DND-41 (cell line): ENCODE measurements at regions not wholly inside any gene's neighbourhood (a gene's known extent, or its start where the extent isn't known, plus 50 kb on each side); places are given as distances from the start of the nearest gene placed in this dataset.

ENCODE experiments used
- ATAC-seq: fragments of 200-7000 bp; cut with Tn5 transposase; 3 replicates; pipeline ENCODE4 v1.9.1; 2021; ENCODE audit warnings: low read depth; ENCODE audit not compliant: insufficient read depth
- DNase-seq: peaks from one replicate; pipeline ENCODE4 v3.0.0-alpha.2; 2020
- H2AFZ ChIP-seq: 2 replicates; pipeline ENCODE4 v1.6.0; 2012; ENCODE audit warnings: low read depth, low read length
- H3K27ac ChIP-seq: 2 replicates; pipeline ENCODE4 v1.5.1; 2012; ENCODE audit warnings: low read length, inconsistent platforms
- H3K27me3 ChIP-seq: fragments of 200-600 bp; sonication (generic); 2 replicates; pipeline ENCODE4 v1.6.0; 2012; ENCODE audit warnings: low read length, mild to moderate bottlenecking, inconsistent platforms; ENCODE audit not compliant: insufficient read depth, poor library complexity
- H3K36me3 ChIP-seq: 2 replicates; pipeline ENCODE4 v1.5.1; 2012; ENCODE audit warnings: low read length, inconsistent platforms; ENCODE audit not compliant: insufficient read depth
- H3K4me1 ChIP-seq: 2 replicates; pipeline ENCODE4 v1.5.1; 2012; ENCODE audit warnings: mild to moderate bottlenecking, low read length; ENCODE audit not compliant: insufficient read depth
- H3K4me2 ChIP-seq: 2 replicates; pipeline ENCODE4 v1.6.0; 2012; ENCODE audit warnings: mild to moderate bottlenecking, moderate library complexity, low read length, inconsistent platforms; ENCODE audit not compliant: insufficient read depth
- H3K4me3 ChIP-seq, 2 experiments: fragments of 200-600 bp in 1 of 2; shearing (Covaris generic) in 1 of 2; 2 replicates each; pipeline ENCODE4 v1.5.1; 2012 to 2016; ENCODE audit warnings: inconsistent platforms in 2 of 2, low read length in 2 of 2, mild to moderate bottlenecking in 2 of 2, low read depth in 1 of 2, moderate library complexity in 1 of 2
- H3K79me2 ChIP-seq: 2 replicates; pipeline ENCODE4 v1.6.0; 2012; ENCODE audit warnings: low read length, inconsistent platforms; ENCODE audit not compliant: insufficient read depth
- H3K9ac ChIP-seq: 2 replicates; pipeline ENCODE4 v1.6.0; 2012; ENCODE audit warnings: low read depth, mild to moderate bottlenecking, inconsistent platforms, low read length, moderate library complexity
- H3K9me3 ChIP-seq: 2 replicates; pipeline ENCODE4 v1.5.1; 2012; ENCODE audit warnings: low read length, moderate library complexity, mild to moderate bottlenecking, inconsistent platforms; ENCODE audit not compliant: insufficient read depth, severe bottlenecking
- H4K20me1 ChIP-seq: 2 replicates; pipeline ENCODE4 v1.6.0; 2012; ENCODE audit warnings: low read length; ENCODE audit not compliant: insufficient read depth
- EZH2 ChIP-seq: IDR thresholded peaks from 3 replicates; pipeline ENCODE4 v1.6.1; 2012; ENCODE audit warnings: borderline replicate concordance, low read depth, mild to moderate bottlenecking, moderate library complexity, low read length, inconsistent platforms; ENCODE audit not compliant: severe bottlenecking
- TF ChIP-seq, protein P1 (sequence below): IDR thresholded peaks from 2 replicates; pipeline ENCODE4 v1.5.1; 2012; ENCODE audit warnings: borderline replicate concordance, low read length, moderate library complexity, mild to moderate bottlenecking; ENCODE audit not compliant: poor library complexity, severe bottlenecking; ENCODE audit errors: extremely low read depth

DNA sequence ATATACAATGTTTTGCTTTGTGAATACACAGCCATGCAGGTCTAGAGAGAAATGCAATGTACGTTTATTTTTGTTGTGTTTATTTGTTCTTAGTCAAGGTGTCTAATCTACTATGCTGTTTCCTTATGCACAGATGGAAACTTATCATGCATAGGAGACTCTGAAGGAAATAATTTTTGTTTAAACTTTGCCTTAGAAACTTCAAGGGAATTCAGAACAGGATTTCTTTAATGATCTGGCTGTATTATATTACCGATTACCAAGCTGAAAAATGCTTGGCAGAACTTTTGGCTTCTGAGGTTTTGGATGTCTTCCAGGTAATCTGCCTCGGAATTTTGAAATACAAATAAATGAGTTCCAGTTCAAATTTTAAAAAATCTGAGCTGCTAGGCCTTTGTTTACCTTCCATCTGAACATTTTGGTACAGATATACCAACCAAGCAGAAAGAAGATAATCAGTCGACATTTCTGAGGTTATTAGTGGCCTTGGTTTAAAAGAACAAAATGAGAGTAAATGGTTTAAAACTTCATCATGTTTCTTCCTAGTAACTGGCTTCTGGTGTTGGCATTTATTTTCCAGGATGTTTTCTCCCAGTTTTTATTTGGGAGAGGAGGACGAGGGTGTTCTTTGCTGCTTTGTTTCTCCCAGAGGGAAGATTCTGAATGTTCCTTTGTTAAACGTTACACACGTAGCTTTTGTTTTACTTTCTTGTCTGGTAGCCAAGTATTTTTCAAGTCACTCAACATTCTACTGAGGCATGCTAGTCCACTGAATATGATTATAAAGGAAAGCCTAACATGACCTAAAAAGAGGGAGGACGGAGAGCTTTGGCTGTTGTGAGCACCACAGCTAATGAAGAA is 421.8 kb upstream of the TBL1XR1 start:
- no peak overlapping the region for H3K27ac ChIP-seq
- no peaks in the 10 kb centered on the region for H3K9me3 ChIP-seq
- H3K4me1 ChIP-seq: peaks cover 23% of the 10 kb centered on the region
- H3K4me2 ChIP-seq: no peak overlapping the region
- TF ChIP-seq EZH2: no peak
- TF ChIP-seq, protein P1, sequence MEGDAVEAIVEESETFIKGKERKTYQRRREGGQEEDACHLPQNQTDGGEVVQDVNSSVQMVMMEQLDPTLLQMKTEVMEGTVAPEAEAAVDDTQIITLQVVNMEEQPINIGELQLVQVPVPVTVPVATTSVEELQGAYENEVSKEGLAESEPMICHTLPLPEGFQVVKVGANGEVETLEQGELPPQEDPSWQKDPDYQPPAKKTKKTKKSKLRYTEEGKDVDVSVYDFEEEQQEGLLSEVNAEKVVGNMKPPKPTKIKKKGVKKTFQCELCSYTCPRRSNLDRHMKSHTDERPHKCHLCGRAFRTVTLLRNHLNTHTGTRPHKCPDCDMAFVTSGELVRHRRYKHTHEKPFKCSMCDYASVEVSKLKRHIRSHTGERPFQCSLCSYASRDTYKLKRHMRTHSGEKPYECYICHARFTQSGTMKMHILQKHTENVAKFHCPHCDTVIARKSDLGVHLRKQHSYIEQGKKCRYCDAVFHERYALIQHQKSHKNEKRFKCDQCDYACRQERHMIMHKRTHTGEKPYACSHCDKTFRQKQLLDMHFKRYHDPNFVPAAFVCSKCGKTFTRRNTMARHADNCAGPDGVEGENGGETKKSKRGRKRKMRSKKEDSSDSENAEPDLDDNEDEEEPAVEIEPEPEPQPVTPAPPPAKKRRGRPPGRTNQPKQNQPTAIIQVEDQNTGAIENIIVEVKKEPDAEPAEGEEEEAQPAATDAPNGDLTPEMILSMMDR: no peak
- H3K9ac ChIP-seq: no peak overlapping the region
- no peaks in the 10 kb centered on the region for H4K20me1 ChIP-seq
- no peak overlapping the region for H2AFZ ChIP-seq
- DNase-seq (no peak), ATAC-seq (no peak)
- H3K4me3 ChIP-seq: no peak overlapping the region
- no peaks in the 10 kb centered on the region for H3K27me3 ChIP-seq
- no peaks in the 10 kb centered on the region for H3K79me2 ChIP-seq
- no peaks in the 10 kb centered on the region for H3K36me3 ChIP-seq

DNA sequence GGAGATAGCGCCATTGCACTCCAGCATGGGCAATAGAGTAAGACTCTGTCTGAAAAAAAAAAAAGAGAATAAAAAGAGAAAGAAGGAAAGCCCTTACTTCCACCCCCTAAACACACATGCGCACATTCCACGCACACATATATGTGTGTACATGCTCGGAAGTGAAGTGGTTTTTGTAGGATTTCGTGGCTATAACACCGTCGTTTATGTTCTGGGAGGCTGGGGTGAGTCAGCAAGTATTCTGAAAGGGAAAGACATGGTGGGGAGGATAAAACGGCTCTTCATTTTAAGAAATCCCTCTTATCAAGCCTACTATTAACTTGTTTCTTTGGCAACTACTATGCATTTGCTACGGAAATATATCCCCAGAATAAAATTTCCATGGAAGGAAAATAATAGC is 422.8 kb upstream of the TBL1XR1 start:
- no peaks in the 10 kb centered on the region for H4K20me1 ChIP-seq
- no peak overlapping the region for H3K4me2 ChIP-seq
- H3K4me3 ChIP-seq: no peak overlapping the region
- no peaks in the 10 kb centered on the region for H3K36me3 ChIP-seq
- no peaks in the 10 kb centered on the region for H3K27me3 ChIP-seq
- no peak overlapping the region for H3K27ac ChIP-seq
- peaks cover 25% of the 10 kb centered on the region for H3K4me1 ChIP-seq
- ATAC-seq: no peak
- TF ChIP-seq EZH2: no peak
- TF ChIP-seq, protein P1: no peak
- H3K9me3 ChIP-seq: no peaks in the 10 kb centered on the region
- no peak overlapping the region for H2AFZ ChIP-seq
- no peak overlapping the region for H3K9ac ChIP-seq
- DNase-seq: no peak
- no peaks in the 10 kb centered on the region for H3K79me2 ChIP-seq

DNA sequence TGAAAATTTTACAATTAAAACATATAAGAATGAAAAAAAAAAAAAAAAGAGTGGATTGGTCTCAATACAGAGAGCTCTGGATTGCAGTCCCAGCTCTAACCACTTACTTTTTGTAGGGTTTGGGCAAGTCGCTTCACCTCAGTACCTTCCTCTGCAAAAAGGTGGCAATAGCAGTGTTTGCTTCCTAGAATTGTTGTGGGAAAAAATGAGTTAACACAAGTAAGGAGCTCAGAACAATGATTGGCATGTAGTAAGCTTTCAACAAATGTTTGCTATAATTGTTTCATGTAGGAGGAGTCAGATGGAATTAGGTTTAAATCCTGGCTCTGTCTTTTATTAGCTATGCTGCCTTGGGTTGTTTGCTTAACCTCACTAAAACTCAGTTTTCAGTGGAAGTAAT is 425.2 kb upstream of the TBL1XR1 start:
- Histone ChIP-seq H2AFZ (no peak overlapping the region), H3K4me3 (no peak overlapping the region), H4K20me1 (no peaks in the 10 kb centered on the region), H3K4me2 (no peak overlapping the region), H3K27ac (no peak overlapping the region; the same call in 1 of the 2 replicates), H3K9ac (no peak overlapping the region), H3K36me3 (no peaks in the 10 kb centered on the region; the same call in 1 of the 2 replicates), H3K9me3 (peaks cover 4% of the 10 kb centered on the region), H3K79me2 (no peaks in the 10 kb centered on the region), H3K4me1 (peaks cover 20% of the 10 kb centered on the region), H3K27me3 (no peaks in the 10 kb centered on the region)
- DNase-seq: no peak
- ATAC-seq: no peak
- no peak for TF ChIP-seq EZH2
- TF ChIP-seq, protein P1: no peak
